ENCODE measurements at regions not wholly inside any gene's neighbourhood (a gene's known extent, or its start where the extent isn't known, plus 50 kb on each side); places are given as distances from the start of the nearest gene placed in this dataset.
"Not testable (repeated sequence)": the region's sequence is repeated elsewhere in the genome, so short reads cannot be mapped to it uniquely, and the experiment has no call there.

DNA sequence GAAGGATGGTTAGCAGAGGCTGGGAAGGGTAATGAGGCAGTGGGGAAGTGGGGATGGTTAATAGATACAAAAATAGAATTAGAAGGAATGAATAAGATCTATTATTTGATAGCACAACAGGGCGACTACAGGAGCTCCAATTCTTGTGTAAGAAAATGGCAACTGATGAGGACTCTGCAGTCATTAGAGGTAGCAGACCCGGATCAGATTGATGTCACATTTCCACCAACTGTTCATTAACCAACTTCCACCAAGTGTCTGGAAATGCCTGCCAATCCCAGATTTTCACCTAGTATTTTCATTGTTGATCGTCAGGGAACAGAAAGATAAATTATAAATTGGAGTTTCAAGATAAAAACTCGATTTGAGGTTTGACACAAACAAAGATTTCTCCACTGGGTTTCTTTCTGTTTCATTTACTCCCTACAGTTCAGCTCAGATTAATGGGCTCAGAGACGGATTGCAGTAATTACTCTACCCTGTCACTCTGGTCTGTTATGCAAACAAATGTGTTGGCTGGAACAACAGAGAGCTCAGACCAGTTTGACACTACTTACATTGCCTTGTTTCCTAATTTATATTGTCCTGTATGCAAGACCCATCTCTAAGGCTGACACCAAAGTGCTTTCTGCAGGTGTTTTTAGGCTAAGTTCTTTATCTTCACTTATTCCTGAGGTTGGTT is 909.2 kb upstream of the PRKX start:
- in situ Hi-C loops (cut with MboI; ENCODE audit: low sequenced_read_pairs): no loop called here

DNA sequence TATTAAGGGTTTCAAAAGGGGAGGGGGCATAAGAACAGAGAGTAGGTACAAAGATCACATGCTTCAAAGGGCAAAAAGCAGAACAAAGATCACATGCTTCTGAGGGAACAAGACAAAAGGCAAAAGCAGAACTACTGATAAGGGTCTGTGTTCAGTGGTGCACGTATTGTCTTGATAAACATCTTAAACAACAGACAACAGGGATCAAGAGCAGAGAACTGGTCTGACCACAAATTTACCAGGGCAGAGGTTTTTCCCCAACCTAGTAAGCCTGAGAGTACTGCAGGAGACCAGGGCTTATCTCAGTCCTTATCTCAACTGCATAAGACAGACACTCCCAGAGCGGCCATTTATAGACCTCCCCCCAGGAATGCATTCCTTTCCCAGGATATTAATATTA is 900.2 kb upstream of the PRKX start:
- in situ Hi-C loops (cut with MboI; ENCODE audit: low sequenced_read_pairs): not testable (repeated sequence)

DNA sequence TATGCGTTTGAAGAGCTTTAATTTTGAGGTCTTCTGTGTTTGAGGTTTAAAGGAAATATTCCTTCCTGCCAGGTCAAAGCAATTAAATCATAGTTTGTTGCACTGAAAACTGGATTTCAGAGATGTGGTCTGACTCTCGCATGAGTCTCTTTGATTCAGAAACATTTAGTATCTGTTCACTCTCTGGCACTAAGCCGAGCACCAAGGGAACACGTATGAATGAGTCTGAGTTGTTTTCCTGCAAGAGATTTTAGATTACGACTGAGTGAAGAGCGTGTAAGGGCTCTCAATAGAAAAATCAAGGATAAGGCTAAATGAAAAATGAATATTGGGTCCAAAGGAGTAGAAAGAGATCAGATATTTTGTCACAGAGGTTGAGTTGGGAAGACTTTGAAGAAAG is 875.4 kb upstream of the PRKX start:
- in situ Hi-C loops (cut with MboI; ENCODE audit: low sequenced_read_pairs): no loop called here

DNA sequence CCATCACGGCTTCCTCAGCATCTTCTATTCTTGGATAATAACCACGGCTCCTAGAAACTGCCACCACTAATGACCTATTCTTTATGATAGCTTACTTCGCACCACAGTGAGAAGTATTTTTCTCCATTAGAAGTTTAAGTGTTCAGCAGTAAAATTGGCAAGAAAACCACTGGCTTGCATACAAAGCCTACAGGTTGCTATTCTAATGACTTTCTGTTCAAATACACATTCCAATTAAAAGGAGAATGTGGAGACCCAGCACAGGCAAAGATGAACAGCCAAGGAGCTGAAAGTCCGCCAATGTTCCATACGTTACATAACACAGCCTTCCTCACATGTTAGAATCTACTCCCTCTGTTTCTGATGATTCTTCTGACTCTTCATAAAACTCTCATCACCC is 875.0 kb upstream of the PRKX start:
- in situ Hi-C loops (cut with MboI; ENCODE audit: low sequenced_read_pairs): no loop called here

DNA sequence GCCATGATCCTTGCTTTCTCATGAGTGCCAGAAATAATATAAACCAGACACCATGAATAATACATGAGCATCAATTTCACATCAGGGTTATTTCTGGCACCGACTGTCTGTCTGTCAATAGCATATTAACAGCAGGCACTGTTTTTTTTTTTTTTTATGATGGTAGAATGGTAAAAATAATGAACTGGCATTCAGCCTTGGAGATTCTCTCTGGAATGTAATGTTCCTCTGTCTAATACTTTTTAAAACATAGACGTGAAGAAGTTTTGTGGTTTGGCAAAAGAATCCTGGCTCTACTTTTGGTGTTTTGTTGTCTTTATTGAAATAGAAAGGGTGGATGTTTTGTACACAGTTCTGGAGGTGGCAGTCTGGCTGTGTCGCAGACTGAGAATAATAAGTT is 874.6 kb upstream of the PRKX start:
- in situ Hi-C loops (cut with MboI; ENCODE audit: low sequenced_read_pairs): no loop called here

DNA sequence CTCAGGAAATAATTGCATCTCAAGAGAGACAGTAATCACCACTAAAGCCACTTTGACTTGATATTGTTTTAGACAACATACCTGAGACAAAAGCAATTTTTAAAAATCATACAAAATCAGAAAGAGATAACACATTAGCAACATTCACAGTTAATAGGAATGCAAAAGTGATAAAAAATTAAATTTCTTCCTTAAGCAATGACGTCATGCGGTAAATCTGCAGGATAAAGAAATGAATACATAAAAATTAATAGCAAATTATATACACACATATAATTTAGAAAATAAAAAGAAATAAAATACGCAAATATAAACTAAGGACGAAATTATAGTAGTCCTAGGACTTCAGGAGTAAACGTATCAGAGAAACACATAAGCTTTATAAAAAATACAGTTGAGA is 866.5 kb upstream of the PRKX start:
- in situ Hi-C loops (cut with MboI; ENCODE audit: low sequenced_read_pairs): no loop called here

DNA sequence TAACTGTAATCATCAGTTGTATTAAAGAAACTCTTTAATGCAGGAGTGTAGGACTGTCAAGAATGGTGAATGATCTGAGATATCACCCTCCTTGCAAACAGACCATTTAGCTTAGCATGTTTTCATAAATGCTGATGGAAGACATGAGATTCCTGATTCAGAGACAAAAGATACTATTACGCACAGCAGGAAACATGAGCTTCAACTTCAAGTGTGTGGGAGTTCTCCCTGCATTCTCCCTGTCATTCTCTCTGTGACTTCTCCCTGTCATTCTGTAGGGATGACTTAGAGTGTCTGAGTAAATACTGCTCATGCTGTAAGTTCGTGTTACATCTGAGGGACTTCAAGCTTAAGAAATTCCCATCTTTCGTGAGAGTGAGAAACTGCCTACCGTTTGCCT is 866.0 kb upstream of the PRKX start:
- in situ Hi-C loops (cut with MboI; ENCODE audit: low sequenced_read_pairs): no loop called here

DNA sequence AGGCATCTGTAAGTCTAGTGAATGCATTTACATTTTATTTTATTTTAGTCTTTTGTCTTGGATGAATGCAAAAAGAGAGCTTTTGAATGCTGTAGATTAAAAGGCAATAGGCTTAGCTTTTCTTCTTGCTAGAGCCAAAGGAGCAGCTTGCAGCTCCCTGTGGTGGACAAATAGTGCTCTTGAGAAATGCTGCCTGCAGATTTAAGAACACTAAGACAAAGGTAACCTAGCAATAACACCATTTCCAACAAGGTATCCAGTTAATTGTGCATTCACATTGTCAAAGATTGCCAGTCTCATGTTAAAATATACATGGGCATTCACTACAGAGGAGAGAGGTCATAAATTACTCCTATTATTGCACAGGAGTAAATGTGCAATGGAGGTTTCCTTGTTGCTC is 859.2 kb upstream of the PRKX start:
- in situ Hi-C loops (cut with MboI; ENCODE audit: low sequenced_read_pairs): no loop called here

DNA sequence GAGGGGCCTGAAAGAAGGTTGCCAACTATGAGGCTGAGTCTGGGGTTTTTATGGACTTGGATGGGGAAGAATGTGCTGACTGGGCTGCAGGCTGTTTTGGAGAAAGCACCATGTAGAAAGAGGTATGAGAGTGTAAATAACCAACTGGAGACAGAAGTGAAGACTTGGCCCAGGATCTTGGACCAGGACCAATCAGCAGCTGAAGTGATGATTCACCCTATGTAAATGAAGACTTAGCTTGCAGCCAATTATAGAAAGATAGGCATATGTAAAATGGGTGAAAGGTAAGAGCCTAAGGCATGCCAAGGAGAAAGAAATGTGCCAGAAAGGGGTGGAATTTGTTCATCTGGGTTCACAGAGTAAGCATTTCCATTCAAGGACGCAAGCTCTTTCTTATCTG is 856.7 kb upstream of the PRKX start:
- in situ Hi-C loops (cut with MboI; ENCODE audit: low sequenced_read_pairs): no loop called here

DNA sequence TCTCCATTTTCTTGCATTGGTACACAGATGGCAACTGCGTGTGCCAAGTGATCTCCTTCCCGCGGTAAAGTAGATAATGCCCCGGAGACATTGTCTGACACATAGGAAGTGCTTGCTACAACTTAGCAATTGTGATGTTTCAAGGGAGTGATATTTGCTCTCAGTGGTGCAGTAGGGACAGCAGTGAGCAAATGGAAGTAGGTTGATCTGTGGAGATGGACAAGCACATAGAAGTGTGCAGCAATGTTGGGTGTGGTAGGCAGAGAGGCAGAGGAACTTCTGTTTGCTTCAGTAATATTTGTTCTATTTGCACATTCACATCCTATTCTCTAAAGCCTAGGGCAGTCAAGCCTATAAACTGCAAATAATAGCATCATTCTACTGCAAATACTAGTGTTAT is 846.7 kb upstream of the PRKX start:
- in situ Hi-C loops (cut with MboI; ENCODE audit: low sequenced_read_pairs): no loop called here

DNA sequence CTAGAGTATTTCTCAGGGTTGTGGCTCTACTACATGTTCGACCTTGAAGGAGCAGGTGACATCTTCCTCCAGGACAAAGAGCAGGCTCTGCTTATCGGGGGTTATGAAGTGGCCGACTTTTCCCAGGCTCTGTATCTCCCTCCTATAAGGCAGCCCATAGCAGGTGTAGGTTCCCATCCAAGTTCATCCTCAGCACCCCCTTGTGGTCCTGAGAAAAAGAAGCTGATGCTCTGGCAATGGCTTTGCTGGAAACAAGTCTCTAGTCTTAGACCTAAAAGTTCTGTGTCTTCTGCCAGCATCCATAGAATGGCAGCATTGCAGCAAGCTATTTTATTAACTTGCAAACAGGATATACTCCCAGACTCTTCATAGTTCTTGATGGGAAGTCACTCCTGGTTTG is 836.6 kb upstream of the PRKX start:
- in situ Hi-C loops (cut with MboI; ENCODE audit: low sequenced_read_pairs): no loop called here

DNA sequence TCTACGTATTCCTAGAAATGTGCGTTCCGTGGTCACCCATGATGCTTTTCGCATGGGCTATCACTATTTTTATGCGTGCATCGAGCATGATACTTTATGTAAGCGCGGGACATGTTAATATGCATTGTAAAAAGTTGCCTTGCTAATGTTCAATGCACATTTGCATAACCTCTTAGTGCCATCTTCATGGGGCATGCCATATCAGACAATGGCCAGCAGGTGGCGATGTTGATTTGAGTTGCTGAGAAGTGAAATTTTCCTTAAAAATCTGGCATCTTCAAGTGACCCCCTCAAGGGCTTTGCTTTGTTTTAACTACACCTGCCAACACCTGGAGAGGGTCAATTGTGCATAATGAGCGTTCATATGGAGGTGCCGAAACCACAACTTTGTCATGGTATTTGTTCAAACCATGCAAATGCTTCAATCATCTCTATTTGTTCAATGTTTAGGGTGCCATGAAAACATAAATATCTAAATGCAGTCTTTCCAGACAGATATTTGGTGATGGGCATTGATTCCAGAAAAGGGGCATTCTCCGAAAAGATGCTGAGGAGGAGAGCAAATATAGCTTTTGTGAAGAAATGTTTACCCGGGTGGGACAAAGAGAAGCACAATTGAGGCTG is 833.9 kb upstream of the PRKX start:
- in situ Hi-C loops (cut with MboI; ENCODE audit: low sequenced_read_pairs): loop anchor here (25.0 kb wide), 1 partner anchor 565 kb away; no protein-coding TSS in a partner anchor

DNA sequence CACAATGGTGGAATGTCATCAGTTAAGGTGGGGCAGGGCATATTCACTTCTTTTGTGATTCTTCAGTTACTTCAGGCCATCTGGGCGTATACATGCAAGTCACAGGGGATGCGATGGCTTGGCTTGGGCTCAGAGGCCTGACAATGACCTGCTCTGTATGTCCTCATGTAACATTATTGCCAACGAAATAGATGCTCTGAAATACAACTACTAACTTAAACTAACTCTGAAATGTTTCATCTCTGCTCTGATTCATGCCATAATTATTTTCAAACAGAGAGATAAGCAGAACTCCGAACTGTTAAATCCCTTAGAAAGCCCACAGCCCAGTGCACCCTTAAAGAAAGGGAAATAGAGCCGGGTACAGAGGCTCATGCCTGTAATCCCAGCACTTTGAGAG is 832.7 kb upstream of the PRKX start:
- in situ Hi-C loops (cut with MboI; ENCODE audit: low sequenced_read_pairs): loop anchor here (25.0 kb wide), 1 partner anchor 566 kb away; no protein-coding TSS in a partner anchor

DNA sequence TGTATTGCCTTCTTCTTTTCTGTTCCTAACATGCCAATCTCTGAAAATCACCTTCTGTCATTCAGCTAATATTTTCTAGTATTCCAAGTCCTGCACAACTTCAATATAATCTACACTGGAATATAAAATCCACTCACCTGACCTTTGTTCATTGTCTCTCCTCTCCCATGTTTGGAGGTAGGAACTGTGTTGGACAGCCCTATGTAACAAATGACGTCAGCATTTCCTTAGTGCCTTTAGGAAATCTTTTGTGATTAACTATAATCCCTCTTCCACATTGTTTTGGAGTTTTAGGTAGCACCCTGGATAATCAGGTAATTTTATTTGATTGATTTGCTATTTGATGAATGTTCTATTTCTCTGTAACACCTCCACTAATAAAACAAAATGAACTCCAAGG is 814.8 kb upstream of the PRKX start:
- in situ Hi-C loops (cut with MboI; ENCODE audit: low sequenced_read_pairs): loop anchor here (25.0 kb wide), 1 partner anchor 584 kb away; no protein-coding TSS in a partner anchor

DNA sequence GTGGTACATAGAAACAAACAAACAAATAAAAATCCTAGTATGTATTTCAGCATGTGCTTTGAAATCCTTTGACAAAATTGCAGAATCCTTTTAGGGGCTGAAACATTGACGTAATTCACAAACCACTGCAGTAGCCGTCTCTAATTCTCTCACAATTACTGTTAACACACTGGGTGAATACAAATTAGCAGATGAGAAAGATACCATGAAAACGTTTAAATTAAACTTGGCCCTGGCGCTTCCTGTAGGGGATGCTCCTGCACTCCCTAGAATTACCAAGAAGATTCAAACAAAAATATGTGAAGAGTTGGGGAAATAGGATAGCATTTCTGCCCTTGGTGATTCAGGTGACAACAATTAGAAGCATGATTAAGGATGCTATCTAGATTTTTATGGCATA is 772.5 kb upstream of the PRKX start:
- in situ Hi-C loops (cut with MboI; ENCODE audit: low sequenced_read_pairs): no loop called here

DNA sequence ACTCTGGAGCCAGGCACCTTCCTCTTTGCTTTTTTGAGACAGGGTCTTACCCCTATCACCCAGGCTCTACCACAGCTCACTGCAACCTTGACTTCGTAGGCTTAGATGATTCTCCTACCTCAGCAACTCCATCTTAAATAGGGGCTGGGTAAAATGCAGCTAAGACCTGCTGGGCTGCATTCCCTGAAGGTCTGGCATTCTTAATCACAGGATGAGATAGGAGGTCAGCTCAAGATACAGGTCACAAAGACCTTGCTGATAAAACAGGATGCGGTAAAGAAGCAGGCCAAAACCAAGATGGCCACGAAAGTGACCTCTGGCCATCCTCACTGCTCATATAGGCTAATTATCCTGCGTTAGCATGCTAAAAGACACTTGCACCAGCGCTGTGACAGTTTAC is 770.8 kb upstream of the PRKX start:
- in situ Hi-C loops (cut with MboI; ENCODE audit: low sequenced_read_pairs): no loop called here

DNA sequence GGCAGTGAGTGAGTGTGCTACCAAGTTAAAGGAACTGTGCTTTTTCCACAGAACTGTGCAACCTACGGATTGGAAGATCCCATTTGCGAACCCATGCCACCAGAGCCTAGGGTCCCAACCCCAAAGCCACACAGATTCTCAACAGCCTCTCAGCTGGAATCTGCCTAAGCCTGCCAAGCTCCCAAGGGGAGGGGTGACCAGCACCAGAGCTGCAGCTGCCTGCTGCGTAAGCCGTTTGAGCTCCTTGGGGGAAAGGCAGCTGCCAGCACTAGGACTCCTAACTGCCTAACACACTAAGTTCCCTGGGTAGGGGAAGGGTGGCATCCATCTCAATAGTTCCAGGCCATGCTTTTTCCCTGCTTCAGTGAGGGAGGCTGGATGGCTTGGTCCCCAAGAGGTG is 738.1 kb upstream of the PRKX start:
- in situ Hi-C loops (cut with MboI; ENCODE audit: low sequenced_read_pairs): no loop called here

DNA sequence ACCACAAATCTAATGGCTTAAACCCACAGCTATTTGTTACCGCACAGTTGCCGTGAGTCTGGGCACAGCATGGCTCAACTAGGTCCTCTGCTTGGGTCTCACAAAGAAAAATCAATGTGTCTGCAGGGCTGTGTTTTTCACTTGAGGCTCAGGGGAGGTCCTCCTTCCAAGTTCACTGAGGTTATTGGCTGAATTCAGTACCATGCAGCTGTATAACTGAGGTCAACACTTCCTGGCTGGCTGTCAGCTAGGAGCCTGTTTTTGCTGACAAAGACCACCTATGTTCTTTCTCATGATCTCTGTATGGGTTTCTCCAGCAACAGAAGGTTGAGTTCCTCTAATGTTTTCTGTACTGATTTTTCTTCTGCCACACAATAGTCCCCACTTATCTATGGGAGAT is 736.7 kb upstream of the PRKX start:
- in situ Hi-C loops (cut with MboI; ENCODE audit: low sequenced_read_pairs): no loop called here

DNA sequence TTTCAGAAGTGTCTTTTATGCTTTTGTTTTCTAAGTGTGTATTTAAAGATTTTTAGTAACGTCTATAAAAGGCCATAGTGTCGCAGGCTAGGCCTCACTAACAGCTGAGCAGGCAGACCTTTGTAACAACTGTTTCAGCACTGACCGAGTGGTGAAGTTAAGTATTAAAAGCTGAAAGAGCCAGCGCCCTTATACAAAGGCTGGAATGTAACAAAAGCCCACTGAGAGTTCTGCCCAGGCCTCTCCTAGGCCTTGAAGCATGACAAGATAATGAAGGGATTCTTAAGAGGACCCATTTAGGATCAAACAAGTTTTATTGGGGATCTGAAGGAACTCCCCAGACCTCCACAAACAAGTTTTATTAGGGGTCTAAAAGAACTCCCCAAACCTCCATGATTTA is 722.5 kb upstream of the PRKX start:
- in situ Hi-C loops (cut with MboI; ENCODE audit: low sequenced_read_pairs): no loop called here

DNA sequence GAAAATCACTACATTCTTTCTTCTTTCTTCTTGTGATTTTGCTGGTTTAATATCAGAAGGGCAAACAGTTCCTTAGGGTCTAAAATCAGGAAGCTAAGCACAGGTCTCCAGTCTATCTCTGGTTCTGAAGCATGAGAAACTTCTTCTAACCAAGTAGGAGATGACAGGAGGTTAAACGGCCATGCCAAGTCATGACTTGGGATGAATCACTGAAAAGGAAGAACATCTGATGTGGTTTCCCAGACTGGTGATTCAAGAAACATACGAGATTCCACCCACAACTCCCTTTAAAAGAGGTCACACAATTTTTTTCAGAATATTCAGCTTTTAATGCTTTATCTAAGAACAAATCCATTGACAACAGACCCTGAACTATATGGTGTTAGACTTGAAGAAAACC is 684.0 kb upstream of the PRKX start:
- in situ Hi-C loops (cut with MboI; ENCODE audit: low sequenced_read_pairs): no loop called here

DNA sequence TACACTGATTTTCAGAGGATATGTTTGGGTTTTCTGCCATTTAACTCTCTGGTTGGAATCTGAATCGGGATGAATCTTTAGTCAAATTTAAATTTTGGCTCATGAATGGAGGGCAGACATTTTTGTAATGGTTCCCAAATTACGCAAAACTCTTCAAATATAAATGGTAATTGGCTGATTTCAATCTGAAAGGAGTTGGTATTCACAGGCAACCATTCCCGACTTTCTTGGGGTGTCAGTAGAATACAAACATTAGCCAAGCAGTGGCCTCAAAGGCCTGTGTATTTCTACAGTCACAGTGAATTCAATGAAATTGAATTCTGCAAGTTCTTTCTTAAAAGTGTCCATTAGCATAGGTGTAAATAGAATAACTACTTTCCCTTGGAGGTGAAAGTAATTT is 668.8 kb upstream of the PRKX start:
- in situ Hi-C loops (cut with MboI; ENCODE audit: low sequenced_read_pairs): no loop called here

DNA sequence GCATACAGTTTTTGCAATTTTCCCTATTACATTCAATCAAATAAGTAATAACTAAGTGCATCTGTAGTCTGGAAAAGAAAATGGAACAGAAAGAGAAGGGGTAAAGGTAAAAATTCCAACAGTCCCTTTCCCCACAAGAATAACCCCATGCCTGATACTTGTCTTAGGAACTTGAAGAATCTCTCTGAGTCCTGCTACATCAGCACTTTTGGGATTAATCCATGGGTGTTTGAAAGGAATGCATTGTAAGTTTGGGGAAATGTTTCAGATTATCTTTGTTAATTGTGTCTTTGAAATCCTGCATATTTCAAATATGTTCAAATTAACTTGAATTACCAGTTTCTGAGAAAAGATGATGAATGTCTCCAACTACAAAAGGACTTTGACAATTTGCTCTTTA is 667.3 kb upstream of the PRKX start:
- in situ Hi-C loops (cut with MboI; ENCODE audit: low sequenced_read_pairs): no loop called here

DNA sequence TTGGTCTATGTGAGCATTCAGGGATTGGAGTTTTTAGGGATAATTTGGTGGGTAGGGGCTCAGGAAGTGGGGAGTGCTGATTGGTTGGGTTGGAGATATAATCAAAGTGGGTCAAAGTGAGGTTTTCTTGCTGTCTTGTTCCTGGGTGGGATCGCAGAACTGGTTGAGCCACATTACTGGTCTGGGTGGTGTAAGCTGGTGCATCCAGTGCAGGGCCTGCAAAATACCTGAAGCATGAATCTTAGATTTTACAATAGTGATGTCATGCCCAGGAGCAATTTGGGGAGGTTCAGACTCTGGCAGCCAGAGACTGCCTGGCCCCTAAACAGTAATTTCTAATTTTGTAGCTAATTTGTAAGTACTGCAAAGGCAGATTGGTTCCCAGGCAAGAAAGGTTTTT is 665.6 kb upstream of the PRKX start:
- in situ Hi-C loops (cut with MboI; ENCODE audit: low sequenced_read_pairs): no loop called here

All from HL-60/S4 (cell line).